ENCODE measurements at regions not wholly inside any gene's neighbourhood (a gene's known extent, or its start where the extent isn't known, plus 50 kb on each side); places are given as distances from the start of the nearest gene placed in this dataset.

DNA sequence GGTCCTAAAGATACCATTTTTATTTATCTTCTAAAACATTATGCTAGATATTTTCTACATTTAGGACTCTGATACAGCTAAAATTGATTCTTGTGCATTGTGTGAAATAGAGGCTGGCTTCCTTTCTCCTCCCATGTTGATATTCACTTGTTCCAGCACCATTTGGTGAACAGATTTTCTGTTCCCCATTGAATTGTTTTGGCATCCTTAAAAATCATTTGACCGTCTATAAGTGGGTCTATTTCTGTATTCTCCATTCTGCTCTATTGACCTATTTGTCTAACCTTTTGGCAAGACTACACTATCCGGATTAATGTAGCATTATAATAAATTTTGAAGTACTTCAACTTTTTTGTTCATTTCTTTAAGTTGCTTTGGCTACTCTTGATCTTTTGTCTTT is 2689.2 kb downstream of the PCDH9 start:
- no peaks in the 10 kb centered on the region for H3K9me1 ChIP-seq (replicated peaks; ENCODE audit: control insufficient read depth, extremely low read depth, insufficient read depth, low read length)
- peak overlapping the region; percentile 49 for H2AFZ ChIP-seq (ENCODE audit: low read depth, low read length)
- intact Hi-C loops (cut with micrococcal nuclease) (no loop called here), dilution Hi-C loops (cut with MboI; ENCODE audit: extremely low pct_ligation_motif_present, low sequenced_read_pairs) (no loop called here)
- no peak overlapping the region for H3K9ac ChIP-seq (replicated peaks; ENCODE audit: extremely low read depth, insufficient read depth, low read length)
- DNase-seq (ENCODE audit: low read depth, low spot score) (no peak), FAIRE-seq (no peak)
- H3K79me2 ChIP-seq (ENCODE audit: control insufficient read depth, insufficient read depth, low read length): no peaks in the 10 kb centered on the region
- BruUV-seq (replicated peaks): no TSS peak
- H3K36me3 ChIP-seq (ENCODE audit: control insufficient read depth in 2 of 2, extremely low read depth in 1 of 2, insufficient read depth in 2 of 2, low read length in 2 of 2): no peaks in the 10 kb centered on the region
- H4K20me1 ChIP-seq (replicated peaks; ENCODE audit: control insufficient read depth, extremely low read depth, insufficient read depth, low read length): no peaks in the 10 kb centered on the region
- H3K27me3 ChIP-seq (ENCODE audit: control insufficient read depth in 2 of 2, insufficient read depth in 2 of 2, low read length in 2 of 2): no peaks in the 10 kb centered on the region
- H3K4me2 ChIP-seq (ENCODE audit: insufficient read depth, low read length): no peak overlapping the region
- no peak overlapping the region for H3K4me3 ChIP-seq (replicated peaks in 1 of 3; ENCODE audit: insufficient read depth in 1 of 3, low read depth in 1 of 3, low read length in 3 of 3)
- H3K9me3 ChIP-seq (replicated peaks; ENCODE audit: control insufficient read depth, insufficient read depth, low read length): no peaks in the 10 kb centered on the region
- no peaks in the 10 kb centered on the region for H3K4me1 ChIP-seq (ENCODE audit: control insufficient read depth, extremely low read depth, insufficient read depth, low read length)
- CTCF ChIA-PET: no interaction called here
- H3K27ac ChIP-seq (ENCODE audit: insufficient read depth, low read depth, low read length): no peak overlapping the region
- POLR2A ChIA-PET: no interaction called here
- no peak for TF ChIP-seq JUN (IDR thresholded peaks at IDR 0.05; ENCODE audit: borderline replicate concordance, insufficient read depth, insufficient read length, low read depth)
- TF ChIP-seq POLR2A (IDR thresholded peaks at IDR 0.05; ENCODE audit: low read depth, low read length): no peak
- TF ChIP-seq, protein P1, sequence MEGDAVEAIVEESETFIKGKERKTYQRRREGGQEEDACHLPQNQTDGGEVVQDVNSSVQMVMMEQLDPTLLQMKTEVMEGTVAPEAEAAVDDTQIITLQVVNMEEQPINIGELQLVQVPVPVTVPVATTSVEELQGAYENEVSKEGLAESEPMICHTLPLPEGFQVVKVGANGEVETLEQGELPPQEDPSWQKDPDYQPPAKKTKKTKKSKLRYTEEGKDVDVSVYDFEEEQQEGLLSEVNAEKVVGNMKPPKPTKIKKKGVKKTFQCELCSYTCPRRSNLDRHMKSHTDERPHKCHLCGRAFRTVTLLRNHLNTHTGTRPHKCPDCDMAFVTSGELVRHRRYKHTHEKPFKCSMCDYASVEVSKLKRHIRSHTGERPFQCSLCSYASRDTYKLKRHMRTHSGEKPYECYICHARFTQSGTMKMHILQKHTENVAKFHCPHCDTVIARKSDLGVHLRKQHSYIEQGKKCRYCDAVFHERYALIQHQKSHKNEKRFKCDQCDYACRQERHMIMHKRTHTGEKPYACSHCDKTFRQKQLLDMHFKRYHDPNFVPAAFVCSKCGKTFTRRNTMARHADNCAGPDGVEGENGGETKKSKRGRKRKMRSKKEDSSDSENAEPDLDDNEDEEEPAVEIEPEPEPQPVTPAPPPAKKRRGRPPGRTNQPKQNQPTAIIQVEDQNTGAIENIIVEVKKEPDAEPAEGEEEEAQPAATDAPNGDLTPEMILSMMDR (IDR thresholded peaks at IDR 0.05; ENCODE audit: extremely low read depth in 1 of 2, insufficient read depth in 1 of 2, low read depth in 1 of 2, low read length in 2 of 2): no peak
- TF ChIP-seq EZH2 (IDR thresholded peaks at IDR 0.05; ENCODE audit: borderline replicate concordance, low read depth, low read length, severe bottlenecking): no peak
- TF ChIP-seq GATA2 (IDR thresholded peaks at IDR 0.05; ENCODE audit: insufficient read depth, insufficient read length, low read depth, low read length): no peak
- TF ChIP-seq MYC (IDR thresholded peaks at IDR 0.05; ENCODE audit: low read depth, low read length): no peak

DNA sequence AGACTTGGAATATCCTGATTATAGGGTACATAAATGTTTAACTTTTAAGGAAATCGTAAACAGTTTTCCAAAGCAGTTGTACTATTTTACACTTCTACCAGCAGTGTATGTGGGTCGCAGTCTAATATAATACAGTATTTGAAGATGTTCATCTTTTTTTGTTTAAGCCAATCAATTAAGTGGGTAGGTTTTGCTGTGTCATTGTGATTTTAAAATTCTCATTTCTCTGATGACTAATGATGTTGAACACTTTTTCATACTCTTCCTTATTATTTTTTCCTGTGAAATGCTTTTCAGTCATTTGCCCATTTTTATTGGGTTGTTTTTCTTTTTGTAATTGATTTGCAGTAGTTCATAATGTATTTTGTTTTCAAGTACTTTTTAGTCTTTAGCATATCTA is 2689.7 kb downstream of the PCDH9 start:
- Histone ChIP-seq H3K27me3 (ENCODE audit: control insufficient read depth in 2 of 2, insufficient read depth in 2 of 2, low read length in 2 of 2) (no peaks in the 10 kb centered on the region), H3K4me1 (ENCODE audit: control insufficient read depth, extremely low read depth, insufficient read depth, low read length) (no peaks in the 10 kb centered on the region), H2AFZ (ENCODE audit: low read depth, low read length) (no peak overlapping the region), H4K20me1 (replicated peaks; ENCODE audit: control insufficient read depth, extremely low read depth, insufficient read depth, low read length) (no peaks in the 10 kb centered on the region), H3K79me2 (ENCODE audit: control insufficient read depth, insufficient read depth, low read length) (no peaks in the 10 kb centered on the region), H3K9me3 (replicated peaks; ENCODE audit: control insufficient read depth, insufficient read depth, low read length) (no peaks in the 10 kb centered on the region), H3K9ac (replicated peaks; ENCODE audit: extremely low read depth, insufficient read depth, low read length) (no peak overlapping the region), H3K36me3 (ENCODE audit: control insufficient read depth in 2 of 2, extremely low read depth in 1 of 2, insufficient read depth in 2 of 2, low read length in 2 of 2) (no peaks in the 10 kb centered on the region), H3K4me2 (ENCODE audit: insufficient read depth, low read length) (no peak overlapping the region), H3K27ac (ENCODE audit: insufficient read depth, low read depth, low read length) (no peak overlapping the region), H3K4me3 (replicated peaks in 1 of 3; ENCODE audit: insufficient read depth in 1 of 3, low read depth in 1 of 3, low read length in 3 of 3) (no peak overlapping the region), H3K9me1 (replicated peaks; ENCODE audit: control insufficient read depth, extremely low read depth, insufficient read depth, low read length) (no peaks in the 10 kb centered on the region)
- dilution Hi-C loops (cut with MboI; ENCODE audit: extremely low pct_ligation_motif_present, low sequenced_read_pairs): no loop called here
- POLR2A ChIA-PET: no interaction called here
- intact Hi-C loops (cut with micrococcal nuclease): no loop called here
- no peak for FAIRE-seq
- TF ChIP-seq POLR2A (IDR thresholded peaks at IDR 0.05; ENCODE audit: low read depth, low read length) (no peak), MYC (IDR thresholded peaks at IDR 0.05; ENCODE audit: low read depth, low read length) (no peak), EZH2 (IDR thresholded peaks at IDR 0.05; ENCODE audit: borderline replicate concordance, low read depth, low read length, severe bottlenecking) (no peak), GATA2 (IDR thresholded peaks at IDR 0.05; ENCODE audit: insufficient read depth, insufficient read length, low read depth, low read length) (no peak), JUN (IDR thresholded peaks at IDR 0.05; ENCODE audit: borderline replicate concordance, insufficient read depth, insufficient read length, low read depth) (no peak), FOS (IDR thresholded peaks at IDR 0.05; ENCODE audit: borderline replicate concordance, insufficient read depth, low read length) (no peak), POLR2AphosphoS5 (IDR thresholded peaks at IDR 0.05; ENCODE audit: insufficient read depth, low read depth, low read length) (no peak)
- TF ChIP-seq, protein P1 (IDR thresholded peaks at IDR 0.05; ENCODE audit: extremely low read depth in 1 of 2, insufficient read depth in 1 of 2, low read depth in 1 of 2, low read length in 2 of 2): no peak
- TF ChIP-seq, protein P2, sequence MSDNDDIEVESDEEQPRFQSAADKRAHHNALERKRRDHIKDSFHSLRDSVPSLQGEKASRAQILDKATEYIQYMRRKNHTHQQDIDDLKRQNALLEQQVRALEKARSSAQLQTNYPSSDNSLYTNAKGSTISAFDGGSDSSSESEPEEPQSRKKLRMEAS (IDR thresholded peaks at IDR 0.05; ENCODE audit: insufficient read depth, insufficient read length): no peak
- CTCF ChIA-PET: no interaction called here
- DNase-seq (ENCODE audit: low read depth, low spot score): no peak
- BruUV-seq (replicated peaks): no TSS peak

Data from endothelial cell of umbilical vein (primary cell).